Subcutaneous abdominal adipose tissue (tissue), 5 donors: ENCODE measurements at regions not wholly inside any gene's neighbourhood (a gene's known extent, or its start where the extent isn't known, plus 50 kb on each side); places are given as distances from the start of the nearest gene placed in this dataset.

Experiments used
- H3K27ac ChIP-seq: one replicate; pipeline ENCODE4 v1.7.0; 2013; ENCODE audit warnings: low read depth, mild to moderate bottlenecking, inconsistent platforms, low read length, moderate library complexity
- H3K27me3 ChIP-seq, 5 donors: one replicate each; pipeline ENCODE4 v1.7.0; 2013; ENCODE audit warnings: low read length in 5 of 5, inconsistent platforms in 1 of 5; ENCODE audit not compliant: control insufficient read depth in 5 of 5, insufficient read depth in 4 of 5
- H3K36me3 ChIP-seq, 5 donors: one replicate each; pipeline ENCODE4 v1.7.0; 2013; ENCODE audit warnings: low read length in 5 of 5; ENCODE audit not compliant: control insufficient read depth in 5 of 5, insufficient read depth in 5 of 5
- H3K4me1 ChIP-seq, 5 donors: one replicate each; pipeline ENCODE4 v1.7.0; 2013; ENCODE audit warnings: low read length in 5 of 5, mild to moderate bottlenecking in 3 of 5, moderate library complexity in 1 of 5; ENCODE audit not compliant: control insufficient read depth in 5 of 5, insufficient read depth in 5 of 5
- H3K4me3 ChIP-seq, 5 donors: one replicate each; pipeline ENCODE4 v1.7.0; 2013; ENCODE audit warnings: low read length in 5 of 5, low read depth in 1 of 5
- H3K9ac ChIP-seq, 5 donors: one replicate each; pipeline ENCODE4 v1.7.0; 2013; ENCODE audit warnings: low read length in 5 of 5, mild to moderate bottlenecking in 4 of 5, moderate library complexity in 3 of 5
- H3K9me3 ChIP-seq, 5 donors: one replicate each; pipeline ENCODE4 v1.7.0; 2013; ENCODE audit warnings: low read length in 5 of 5; ENCODE audit not compliant: control insufficient read depth in 5 of 5
- donor health status: healthy.
- donor health status: healthy.
- donor health status: healthy.
- donor health status: healthy.
- donor health status: healthy.

GRCh38 chr10:62562101-62562500, 187.9 kb downstream of the ZNF365 start:
- H3K36me3 ChIP-seq = no peaks in the 10 kb centered on the region
- H3K27me3 ChIP-seq = no peaks in the 10 kb centered on the region
- H3K9ac ChIP-seq = no peak overlapping the region
- H3K9me3 ChIP-seq = no peaks in the 10 kb centered on the region
- peaks cover 0 to 20% (median 17%) of the 10 kb centered on the region in 5 donors for H3K4me1 ChIP-seq
- H3K27ac ChIP-seq = no peak overlapping the region
- no peak overlapping the region for H3K4me3 ChIP-seq

GRCh38 chr10:62562795-62563194, 188.6 kb downstream of the ZNF365 start:
- Histone ChIP-seq H3K9ac (no peak overlapping the region), H3K4me1 (peaks cover 0 to 20% (median 17%) of the 10 kb centered on the region in 5 donors), H3K27ac (peak overlapping the region; percentile 92), H3K36me3 (no peaks in the 10 kb centered on the region), H3K9me3 (no peaks in the 10 kb centered on the region), H3K4me3 (no peak overlapping the region), H3K27me3 (no peaks in the 10 kb centered on the region)

- H3K9me3 ChIP-seq = no peaks in the 10 kb centered on the region
- no peak overlapping the region for H3K9ac ChIP-seq
- no peaks in the 10 kb centered on the region for H3K4me1 ChIP-seq
- H3K27me3 ChIP-seq = no peaks in the 10 kb centered on the region
- H3K4me3 ChIP-seq = no peak overlapping the region
- H3K27ac ChIP-seq = no peak overlapping the region
- no peaks in the 10 kb centered on the region for H3K36me3 ChIP-seq
Measured at GRCh38 chr10:62573929-62574328, 199.8 kb downstream of the ZNF365 start.

GRCh38 chr10:62577076-62577475, 202.9 kb downstream of the ZNF365 start:
- Histone ChIP-seq H3K4me1 (peaks cover 0 to 13% (median 9%) of the 10 kb centered on the region in 5 donors), H3K27ac (no peak overlapping the region), H3K9me3 (no peaks in the 10 kb centered on the region)

GRCh38 chr10:62577666-62578291, 203.6 kb downstream of the ZNF365 start:
- H3K36me3 ChIP-seq = no peaks in the 10 kb centered on the region
- no peaks in the 10 kb centered on the region for H3K27me3 ChIP-seq
- no peaks in the 10 kb centered on the region for H3K9me3 ChIP-seq
- H3K9ac ChIP-seq = no peak overlapping the region
- no peak overlapping the region for H3K4me3 ChIP-seq
- H3K4me1 ChIP-seq = peaks cover 0 to 20% (median 15%) of the 10 kb centered on the region in 5 donors
- H3K27ac ChIP-seq = no peak overlapping the region

More at GRCh38 chr10:62577076-62577475, 202.9 kb downstream of the ZNF365 start:
- Histone ChIP-seq H3K4me3 (no peak overlapping the region), H3K9ac (no peak overlapping the region), H3K36me3 (no peaks in the 10 kb centered on the region), H3K27me3 (no peaks in the 10 kb centered on the region)

- H3K9me3 ChIP-seq = no peaks in the 10 kb centered on the region
- no peaks in the 10 kb centered on the region for H3K27me3 ChIP-seq
- H3K27ac ChIP-seq = no peak overlapping the region
- H3K4me3 ChIP-seq = no peak overlapping the region
- H3K36me3 ChIP-seq = no peaks in the 10 kb centered on the region
- no peak overlapping the region for H3K9ac ChIP-seq
- H3K4me1 ChIP-seq = peaks cover 2 to 25% (median 21%) of the 10 kb centered on the region in 5 donors
Measured at GRCh38 chr10:62578301-62578700, 204.1 kb downstream of the ZNF365 start.

GRCh38 chr10:62578916-62579315, 204.7 kb downstream of the ZNF365 start:
- no peak overlapping the region for H3K9ac ChIP-seq
- no peak overlapping the region for H3K4me3 ChIP-seq
- H3K9me3 ChIP-seq = no peaks in the 10 kb centered on the region
- no peak overlapping the region for H3K27ac ChIP-seq
- no peaks in the 10 kb centered on the region for H3K27me3 ChIP-seq
- no peaks in the 10 kb centered on the region for H3K36me3 ChIP-seq
- H3K4me1 ChIP-seq = peaks cover 2 to 31% (median 26%) of the 10 kb centered on the region in 5 donors

- H3K9me3 ChIP-seq = no peaks in the 10 kb centered on the region
- no peaks in the 10 kb centered on the region for H3K36me3 ChIP-seq
- no peak overlapping the region for H3K9ac ChIP-seq
- no peak overlapping the region for H3K27ac ChIP-seq
- peaks cover 2 to 41% (median 30%) of the 10 kb centered on the region in 5 donors for H3K4me1 ChIP-seq
- H3K4me3 ChIP-seq = no peak overlapping the region
- H3K27me3 ChIP-seq = no peaks in the 10 kb centered on the region
Measured at GRCh38 chr10:62580396-62580795, 206.2 kb downstream of the ZNF365 start.

GRCh38 chr10:62581351-62581750, 207.2 kb downstream of the ZNF365 start:
- peak overlapping the region; percentile 66 for H3K27ac ChIP-seq
- H3K4me1 ChIP-seq = peaks cover 2 to 41% (median 30%) of the 10 kb centered on the region in 5 donors

GRCh38 chr10:62582101-62582705, 208.0 kb downstream of the ZNF365 start:
- Histone ChIP-seq H3K9ac (no peak overlapping the region), H3K27ac (peak overlapping the region; percentile 66), H3K4me1 (peaks cover 2 to 41% (median 30%) of the 10 kb centered on the region in 5 donors), H3K36me3 (no peaks in the 10 kb centered on the region), H3K9me3 (no peaks in the 10 kb centered on the region), H3K4me3 (no peak overlapping the region), H3K27me3 (no peaks in the 10 kb centered on the region)

More at GRCh38 chr10:62581351-62581750, 207.2 kb downstream of the ZNF365 start:
- Histone ChIP-seq H3K4me3 (no peak overlapping the region), H3K9ac (no peak overlapping the region), H3K36me3 (no peaks in the 10 kb centered on the region), H3K27me3 (no peaks in the 10 kb centered on the region), H3K9me3 (no peaks in the 10 kb centered on the region)
